Fibroblast of lung (primary cell): ENCODE measurements at regions not wholly inside any gene's neighbourhood (a gene's known extent, or its start where the extent isn't known, plus 50 kb on each side); places are given as distances from the start of the nearest gene placed in this dataset.
"Not testable (repeated sequence)": the region's sequence is repeated elsewhere in the genome, so short reads cannot be mapped to it uniquely, and the experiment has no call there.

Source experiments
- DNase-seq, 2 donors: peaks; one replicate each; pipeline versions ENCODE4 v3.0.0 to v3.0.0-alpha.2; 2010; ENCODE audit warnings: low read depth in 2 of 2
- H2AFZ ChIP-seq: 2 replicates; pipeline ENCODE4 v1.5.1; 2012; ENCODE audit warnings: low read length, control low read depth, inconsistent platforms
- H3K27ac ChIP-seq: 2 replicates; pipeline ENCODE4 v1.5.1; 2011; ENCODE audit warnings: low read length, control low read depth; ENCODE audit not compliant: insufficient read depth
- H3K27me3 ChIP-seq: 2 replicates; pipeline ENCODE4 v1.5.1; 2011; ENCODE audit warnings: mild to moderate bottlenecking, low read length; ENCODE audit not compliant: control insufficient read depth, insufficient read depth
- H3K36me3 ChIP-seq: 2 replicates; pipeline ENCODE4 v1.5.1; 2011; ENCODE audit warnings: low read length; ENCODE audit not compliant: control insufficient read depth, insufficient read depth
- H3K4me1 ChIP-seq: 2 replicates; pipeline ENCODE4 v1.5.1; 2011; ENCODE audit warnings: low read length; ENCODE audit not compliant: control insufficient read depth, insufficient read depth; ENCODE audit errors: extremely low read depth
- H3K4me2 ChIP-seq: 2 replicates; pipeline ENCODE4 v1.5.1; 2011; ENCODE audit warnings: low read length, control low read depth; ENCODE audit not compliant: insufficient read depth; ENCODE audit errors: extremely low read depth
- H3K4me3 ChIP-seq, 4 experiments: fragments of 200-600 bp in 1 of 4; sonication (generic) in 1 of 4; replicated peaks in 1 of 4; 2 replicates each; pipeline ENCODE4 v1.5.1; 2011 to 2016; ENCODE audit warnings: low read length in 4 of 4, low read depth in 3 of 4, mild to moderate bottlenecking in 3 of 4, control low read depth in 2 of 4, inconsistent platforms in 1 of 4, mixed read lengths in 1 of 4; ENCODE audit not compliant: insufficient read depth in 1 of 4; ENCODE audit errors: control extremely low read depth in 1 of 4
- H3K79me2 ChIP-seq: 2 replicates; pipeline ENCODE4 v1.5.1; 2012; ENCODE audit warnings: mild to moderate bottlenecking, low read length, inconsistent platforms; ENCODE audit not compliant: control insufficient read depth, insufficient read depth
- H3K9ac ChIP-seq: 2 replicates; pipeline ENCODE4 v1.5.1; 2011; ENCODE audit warnings: mild to moderate bottlenecking, low read length, control low read depth; ENCODE audit not compliant: insufficient read depth
- H3K9me3 ChIP-seq: 2 replicates; pipeline ENCODE4 v1.5.1; 2012; ENCODE audit warnings: low read depth, low read length; ENCODE audit not compliant: control insufficient read depth, insufficient read depth
- H4K20me1 ChIP-seq: 2 replicates; pipeline ENCODE4 v1.5.1; 2011; ENCODE audit warnings: low read length; ENCODE audit not compliant: control insufficient read depth, insufficient read depth; ENCODE audit errors: extremely low read depth
- EZH2 ChIP-seq: IDR thresholded peaks from 2 replicates; pipeline ENCODE4 v1.5.1; 2012; ENCODE audit warnings: low read length, control low read depth, mild to moderate bottlenecking; ENCODE audit errors: missing control alignments
- TF ChIP-seq, protein P1 (sequence below), 2 donors: IDR thresholded peaks in 1 of 2; conservative IDR thresholded peaks in 1 of 2; 1 replicate in 1 of 2; 2 replicates in 1 of 2; pipeline ENCODE4 v1.5.1; 2011 to 2012; ENCODE audit warnings: low read length in 2 of 2, control low read depth in 1 of 2, inconsistent platforms in 1 of 2, low read depth in 1 of 2, mild to moderate bottlenecking in 1 of 2

DNA sequence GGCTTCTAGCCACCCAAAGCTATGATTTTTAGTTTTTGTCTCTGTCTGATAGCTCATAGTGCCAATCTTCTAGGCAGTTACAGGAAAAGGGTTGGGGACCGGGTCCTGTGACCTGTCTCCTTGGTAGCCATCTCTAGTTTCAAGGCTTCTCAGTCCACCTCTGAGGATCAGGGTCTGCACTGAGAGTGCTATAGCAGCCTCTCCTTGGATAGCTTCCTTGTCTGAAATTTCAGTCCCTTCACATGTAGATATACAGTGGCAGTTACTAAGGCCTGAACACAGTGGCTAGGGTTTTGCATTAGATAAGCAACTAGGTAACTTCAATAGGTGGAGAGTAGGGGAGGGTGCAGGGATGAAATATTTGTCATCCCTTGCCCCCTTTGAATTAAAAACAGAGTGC lies 321.3 kb downstream of the SEMA3D start:
- Histone ChIP-seq H3K27ac (no peak overlapping the region), H4K20me1 (no peaks in the 10 kb centered on the region), H3K4me1 (no peaks in the 10 kb centered on the region), H3K4me2 (no peak overlapping the region), H2AFZ (no peak overlapping the region), H3K79me2 (no peaks in the 10 kb centered on the region), H3K9ac (no peak overlapping the region), H3K27me3 (no peaks in the 10 kb centered on the region), H3K36me3 (no peaks in the 10 kb centered on the region), H3K4me3 (no peak overlapping the region), H3K9me3 (no peaks in the 10 kb centered on the region)
- no peak for TF ChIP-seq EZH2
- TF ChIP-seq, protein P1, sequence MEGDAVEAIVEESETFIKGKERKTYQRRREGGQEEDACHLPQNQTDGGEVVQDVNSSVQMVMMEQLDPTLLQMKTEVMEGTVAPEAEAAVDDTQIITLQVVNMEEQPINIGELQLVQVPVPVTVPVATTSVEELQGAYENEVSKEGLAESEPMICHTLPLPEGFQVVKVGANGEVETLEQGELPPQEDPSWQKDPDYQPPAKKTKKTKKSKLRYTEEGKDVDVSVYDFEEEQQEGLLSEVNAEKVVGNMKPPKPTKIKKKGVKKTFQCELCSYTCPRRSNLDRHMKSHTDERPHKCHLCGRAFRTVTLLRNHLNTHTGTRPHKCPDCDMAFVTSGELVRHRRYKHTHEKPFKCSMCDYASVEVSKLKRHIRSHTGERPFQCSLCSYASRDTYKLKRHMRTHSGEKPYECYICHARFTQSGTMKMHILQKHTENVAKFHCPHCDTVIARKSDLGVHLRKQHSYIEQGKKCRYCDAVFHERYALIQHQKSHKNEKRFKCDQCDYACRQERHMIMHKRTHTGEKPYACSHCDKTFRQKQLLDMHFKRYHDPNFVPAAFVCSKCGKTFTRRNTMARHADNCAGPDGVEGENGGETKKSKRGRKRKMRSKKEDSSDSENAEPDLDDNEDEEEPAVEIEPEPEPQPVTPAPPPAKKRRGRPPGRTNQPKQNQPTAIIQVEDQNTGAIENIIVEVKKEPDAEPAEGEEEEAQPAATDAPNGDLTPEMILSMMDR (conservative IDR thresholded peaks at IDR 0.05 in 1 of 2, IDR thresholded peaks at IDR 0.05 in 1 of 2; ENCODE audit: low read depth in 1 of 2, low read length in 2 of 2), result no peak
- no peak for DNase-seq

DNA sequence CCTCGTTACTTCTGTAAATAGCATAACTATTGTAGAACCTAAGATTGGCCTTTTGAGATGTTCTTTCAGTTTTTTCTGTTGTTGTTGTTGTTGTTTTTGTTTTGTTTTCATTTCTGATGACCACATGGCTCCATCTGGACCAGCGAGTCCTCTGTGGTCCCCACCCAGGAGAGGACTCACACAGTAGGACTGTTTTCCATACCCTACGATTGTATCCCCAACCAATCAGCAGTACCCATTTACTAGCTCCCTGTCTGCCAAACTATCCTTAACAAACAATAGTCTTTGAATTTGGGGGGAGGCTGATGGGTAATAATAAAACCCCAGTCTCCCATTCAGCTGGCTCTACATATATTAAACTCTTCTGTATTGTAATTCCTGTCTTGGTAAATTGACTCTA lies 329.5 kb downstream of the SEMA3D start:
- Histone ChIP-seq H2AFZ (no peak overlapping the region), H3K9ac (no peak overlapping the region), H3K4me1 (no peaks in the 10 kb centered on the region), H3K36me3 (no peaks in the 10 kb centered on the region), H4K20me1 (no peaks in the 10 kb centered on the region), H3K27me3 (no peaks in the 10 kb centered on the region), H3K79me2 (no peaks in the 10 kb centered on the region), H3K4me3 (no peak overlapping the region), H3K9me3 (no peaks in the 10 kb centered on the region), H3K27ac (no peak overlapping the region), H3K4me2 (no peak overlapping the region)
- DNase-seq, result no peak
- no peak for TF ChIP-seq EZH2
- TF ChIP-seq, protein P1 (conservative IDR thresholded peaks at IDR 0.05 in 1 of 2, IDR thresholded peaks at IDR 0.05 in 1 of 2; ENCODE audit: low read depth in 1 of 2, low read length in 2 of 2), result no peak

DNA sequence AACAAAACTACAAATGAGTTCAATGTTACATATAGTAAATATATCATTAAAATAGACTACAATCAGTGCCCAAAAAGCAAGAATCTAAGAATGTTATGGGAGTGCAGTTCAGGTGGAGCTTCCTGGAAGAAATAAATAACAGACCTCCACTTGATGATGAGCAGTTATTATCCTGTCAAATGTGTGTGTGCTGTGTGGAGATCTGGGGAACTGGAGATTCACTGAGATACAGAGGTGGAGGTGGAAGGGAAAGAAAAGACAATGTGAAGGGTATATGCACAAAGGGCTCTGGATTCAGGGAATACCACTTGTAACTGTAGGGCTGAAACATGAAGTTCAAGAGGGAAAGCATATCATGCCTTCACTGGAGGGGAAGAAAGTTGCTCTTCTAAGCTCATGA lies 331.1 kb downstream of the SEMA3D start:
- Histone ChIP-seq H3K9ac (no peak overlapping the region), H3K4me1 (no peaks in the 10 kb centered on the region), H3K36me3 (no peaks in the 10 kb centered on the region), H4K20me1 (no peaks in the 10 kb centered on the region), H3K79me2 (no peaks in the 10 kb centered on the region), H3K27me3 (no peaks in the 10 kb centered on the region), H3K4me2 (no peak overlapping the region), H3K9me3 (no peaks in the 10 kb centered on the region), H3K27ac (no peak overlapping the region), H3K4me3 (no peak overlapping the region), H2AFZ (no peak overlapping the region)
- DNase-seq, result no peak
- TF ChIP-seq, protein P1 (conservative IDR thresholded peaks at IDR 0.05 in 1 of 2, IDR thresholded peaks at IDR 0.05 in 1 of 2; ENCODE audit: low read depth in 1 of 2, low read length in 2 of 2), result no peak
- TF ChIP-seq EZH2, result no peak

DNA sequence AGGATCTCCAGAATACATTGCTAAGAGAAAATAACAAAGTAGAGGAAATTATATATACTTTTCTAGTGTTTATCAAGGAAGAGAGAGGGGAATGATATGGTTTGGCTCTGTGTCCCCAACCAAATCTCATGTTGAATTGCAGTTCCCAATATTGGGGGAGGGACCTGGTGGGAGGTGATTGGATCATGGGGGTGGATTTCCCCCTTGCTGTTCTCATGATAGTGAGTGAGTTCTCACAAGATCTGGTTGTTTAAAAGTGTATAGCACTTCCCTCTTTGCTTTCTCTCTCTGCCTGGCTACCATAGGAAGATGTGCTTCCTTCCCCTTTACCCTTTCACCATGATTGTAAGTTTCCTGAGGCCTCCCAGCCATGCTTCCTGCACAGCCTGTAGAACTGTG lies 337.9 kb downstream of the SEMA3D start:
- H3K9me3 ChIP-seq, H2AFZ ChIP-seq, H3K4me2 ChIP-seq, H3K36me3 ChIP-seq, H3K79me2 ChIP-seq, H3K4me1 ChIP-seq, H3K9ac ChIP-seq, DNase-seq, H3K4me3 ChIP-seq, H3K27me3 ChIP-seq, H3K27ac ChIP-seq, H4K20me1 ChIP-seq: not testable (repeated sequence)
